Mesothelial cell of epicardium (in vitro differentiated cells): ENCODE measurements at regions not wholly inside any gene's neighbourhood (a gene's known extent, or its start where the extent isn't known, plus 50 kb on each side); places are given as distances from the start of the nearest gene placed in this dataset.
A peak's percentile ranks its signal among the peaks of the same experiment; 100 is the strongest.
"Not testable (repeated sequence)": the region's sequence is repeated elsewhere in the genome, so short reads cannot be mapped to it uniquely, and the experiment has no call there.

Source experiments
- DNase-seq, 2 experiments: peaks; one replicate each; pipeline ENCODE4 v3.0.0; 2021; ENCODE audit warnings: low spot score in 2 of 2; ENCODE audit not compliant: unreplicated experiment in 2 of 2
- H3K27ac Mint-ChIP-seq: 2 replicates; pipeline ENCODE4 v1.8.0; 2021; ENCODE audit warnings: mixed read lengths
- H3K27me3 Mint-ChIP-seq: 2 replicates; pipeline ENCODE4 v1.8.0; 2021; ENCODE audit warnings: low read depth, mixed read lengths
- H3K36me3 Mint-ChIP-seq: 2 replicates; pipeline ENCODE4 v1.8.0; 2021; ENCODE audit warnings: mixed read lengths
- H3K4me1 Mint-ChIP-seq: 2 replicates; pipeline ENCODE4 v1.8.0; 2021; ENCODE audit warnings: mixed read lengths
- H3K4me3 Mint-ChIP-seq: 2 replicates; pipeline ENCODE4 v1.8.0; 2021; ENCODE audit warnings: mild to moderate bottlenecking, moderate library complexity, mixed read lengths
- H3K9me3 Mint-ChIP-seq: 2 replicates; pipeline ENCODE4 v1.8.0; 2021; ENCODE audit warnings: mixed read lengths
- TF ChIP-seq, protein P1 (sequence below): fragments of 200-600 bp; sonication (generic); IDR thresholded peaks from one replicate; pipeline ENCODE4 v1.5.0; 2021; ENCODE audit warnings: antibody characterized with exemption; ENCODE audit not compliant: unreplicated experiment

DNA sequence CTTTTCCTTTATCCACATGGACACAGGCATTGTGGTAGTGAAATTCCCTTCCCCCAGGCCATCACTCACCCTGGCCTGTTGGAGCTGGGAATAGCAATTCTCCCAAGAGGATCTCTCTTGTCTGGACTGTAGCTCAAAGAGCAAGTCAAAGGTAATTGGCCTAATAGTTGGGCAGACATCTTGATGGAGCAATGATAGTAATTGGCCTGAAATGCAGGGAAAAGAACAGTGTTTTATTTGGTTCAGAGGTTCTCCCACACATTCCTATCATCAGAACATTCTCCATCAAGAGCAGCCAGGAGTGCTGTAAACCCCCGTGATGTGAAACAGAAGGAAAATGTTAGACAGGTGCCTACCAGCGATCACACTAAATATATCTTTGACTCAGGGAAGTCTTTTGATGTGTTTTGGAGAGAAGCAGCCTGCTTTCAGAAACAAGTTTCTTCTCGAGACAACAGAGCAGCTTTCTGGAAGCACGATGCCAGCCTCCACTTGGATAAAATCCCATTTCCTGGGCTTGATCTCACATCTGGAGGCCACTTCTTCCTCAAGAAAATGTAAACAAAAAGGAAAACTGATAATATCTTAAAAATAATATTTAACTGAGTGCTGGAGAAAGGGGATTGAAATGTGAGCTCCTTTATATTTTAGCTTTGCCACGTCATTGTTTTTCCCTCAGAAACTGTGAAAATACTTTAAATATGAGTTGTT lies 198.1 kb upstream of the WWC1 start:
- Mint-ChIP-seq H3K36me3 (peaks cover 3% of the 10 kb centered on the region), H3K27me3 (no peaks in the 10 kb centered on the region), H3K4me1 (peaks cover 21% of the 10 kb centered on the region), H3K4me3 (no peak overlapping the region), H3K9me3 (peaks cover 5% of the 10 kb centered on the region), H3K27ac (peak overlapping the region; percentile 77)
- DNase-seq = no peak
- TF ChIP-seq, protein P1, sequence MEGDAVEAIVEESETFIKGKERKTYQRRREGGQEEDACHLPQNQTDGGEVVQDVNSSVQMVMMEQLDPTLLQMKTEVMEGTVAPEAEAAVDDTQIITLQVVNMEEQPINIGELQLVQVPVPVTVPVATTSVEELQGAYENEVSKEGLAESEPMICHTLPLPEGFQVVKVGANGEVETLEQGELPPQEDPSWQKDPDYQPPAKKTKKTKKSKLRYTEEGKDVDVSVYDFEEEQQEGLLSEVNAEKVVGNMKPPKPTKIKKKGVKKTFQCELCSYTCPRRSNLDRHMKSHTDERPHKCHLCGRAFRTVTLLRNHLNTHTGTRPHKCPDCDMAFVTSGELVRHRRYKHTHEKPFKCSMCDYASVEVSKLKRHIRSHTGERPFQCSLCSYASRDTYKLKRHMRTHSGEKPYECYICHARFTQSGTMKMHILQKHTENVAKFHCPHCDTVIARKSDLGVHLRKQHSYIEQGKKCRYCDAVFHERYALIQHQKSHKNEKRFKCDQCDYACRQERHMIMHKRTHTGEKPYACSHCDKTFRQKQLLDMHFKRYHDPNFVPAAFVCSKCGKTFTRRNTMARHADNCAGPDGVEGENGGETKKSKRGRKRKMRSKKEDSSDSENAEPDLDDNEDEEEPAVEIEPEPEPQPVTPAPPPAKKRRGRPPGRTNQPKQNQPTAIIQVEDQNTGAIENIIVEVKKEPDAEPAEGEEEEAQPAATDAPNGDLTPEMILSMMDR = no peak

DNA sequence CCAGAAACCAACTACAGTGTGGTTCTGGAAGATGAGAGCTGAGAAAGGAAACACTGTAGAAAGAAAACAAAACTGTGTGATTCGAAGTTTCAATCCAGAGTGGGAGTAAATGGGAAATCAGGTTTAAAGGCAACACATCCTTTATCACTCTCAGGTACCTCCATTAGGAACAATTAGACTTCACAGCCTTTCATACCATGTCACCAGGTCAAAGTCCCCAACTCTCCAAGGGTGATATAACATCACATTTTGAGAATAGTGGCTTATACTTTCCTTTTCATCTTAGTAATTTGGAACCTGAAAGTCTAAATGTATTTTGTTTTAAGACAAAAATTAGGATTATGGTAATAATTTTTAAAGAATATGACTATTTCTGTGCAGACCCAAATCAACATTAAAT lies 194.9 kb upstream of the WWC1 start:
- Mint-ChIP-seq H3K27me3 (no peaks in the 10 kb centered on the region), H3K36me3 (peaks cover 6% of the 10 kb centered on the region), H3K27ac (no peak overlapping the region)

DNA sequence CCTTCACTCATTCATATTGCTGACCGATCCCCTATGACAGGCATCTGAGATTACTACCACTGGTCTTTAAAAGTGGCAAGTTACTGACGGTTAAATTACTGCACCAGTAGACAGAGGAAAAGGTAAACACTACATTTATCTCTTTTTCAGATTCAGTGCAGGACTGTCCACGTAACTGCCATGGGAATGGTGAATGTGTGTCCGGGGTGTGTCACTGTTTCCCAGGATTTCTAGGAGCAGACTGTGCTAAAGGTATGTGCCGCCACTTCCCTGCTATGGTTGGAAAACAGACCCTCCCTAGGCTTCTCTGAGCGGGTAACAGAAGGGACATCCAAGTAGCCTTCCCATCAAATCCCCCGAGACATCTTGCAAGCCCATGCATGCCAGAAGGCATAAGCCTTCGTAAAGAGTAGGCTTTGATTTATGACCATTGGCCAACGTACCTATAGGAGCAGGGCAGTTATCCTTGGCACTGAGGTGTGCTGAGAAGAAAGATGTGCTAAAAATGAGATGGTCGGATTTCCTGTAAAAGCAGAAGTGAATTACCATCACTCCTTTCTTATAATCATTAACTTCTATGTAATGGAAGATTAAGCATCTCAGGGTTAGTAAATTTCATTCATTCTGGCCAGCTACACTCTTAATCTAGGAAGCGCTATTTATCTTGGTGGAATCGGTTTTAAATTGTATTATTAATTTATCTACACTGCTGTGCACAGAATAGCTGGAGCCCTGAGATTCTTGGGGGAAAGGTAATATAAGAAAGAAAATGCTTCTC lies 193.4 kb upstream of the WWC1 start:
- DNase-seq = no peak
- TF ChIP-seq, protein P1 = no peak
- Mint-ChIP-seq H3K9me3 (peaks cover 5% of the 10 kb centered on the region), H3K27ac (no peak overlapping the region), H3K36me3 (peaks cover 6% of the 10 kb centered on the region), H3K4me3 (no peak overlapping the region), H3K27me3 (no peaks in the 10 kb centered on the region), H3K4me1 (peaks cover 13% of the 10 kb centered on the region)

More for the DNA sequence above, 194.9 kb upstream of the WWC1 start:
- H3K9me3 Mint-ChIP-seq = peaks cover 5% of the 10 kb centered on the region
- TF ChIP-seq, protein P1 = no peak
- H3K4me3 Mint-ChIP-seq = no peak overlapping the region
- H3K4me1 Mint-ChIP-seq = peaks cover 17% of the 10 kb centered on the region
- DNase-seq = no peak

DNA sequence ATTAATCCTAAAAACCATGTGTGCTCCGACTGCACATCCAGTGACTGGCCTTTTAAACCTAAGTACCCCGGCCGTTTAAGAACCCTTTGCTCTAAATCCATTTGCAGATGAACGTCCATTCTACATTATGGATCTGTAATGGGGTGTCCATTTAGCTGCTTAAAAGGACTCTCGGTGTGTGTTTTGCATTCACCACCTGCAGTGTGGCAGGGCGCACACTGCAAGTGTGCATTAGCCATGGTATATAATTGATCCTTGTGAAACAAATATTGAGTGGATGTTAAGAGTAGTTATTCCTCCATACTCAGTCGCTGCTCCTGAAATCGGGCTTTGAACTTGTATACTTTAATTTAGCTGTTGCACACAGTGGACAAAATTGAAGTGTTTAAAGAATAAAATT lies 190.1 kb upstream of the WWC1 start:
- H3K36me3 Mint-ChIP-seq = peaks cover 3% of the 10 kb centered on the region
- DNase-seq = no peak
- TF ChIP-seq, protein P1 = no peak
- no peak overlapping the region for H3K4me3 Mint-ChIP-seq
- H3K27me3 Mint-ChIP-seq = no peaks in the 10 kb centered on the region
- H3K27ac Mint-ChIP-seq = no peak overlapping the region
- peaks cover 14% of the 10 kb centered on the region for H3K4me1 Mint-ChIP-seq
- H3K9me3 Mint-ChIP-seq = no peaks in the 10 kb centered on the region

DNA sequence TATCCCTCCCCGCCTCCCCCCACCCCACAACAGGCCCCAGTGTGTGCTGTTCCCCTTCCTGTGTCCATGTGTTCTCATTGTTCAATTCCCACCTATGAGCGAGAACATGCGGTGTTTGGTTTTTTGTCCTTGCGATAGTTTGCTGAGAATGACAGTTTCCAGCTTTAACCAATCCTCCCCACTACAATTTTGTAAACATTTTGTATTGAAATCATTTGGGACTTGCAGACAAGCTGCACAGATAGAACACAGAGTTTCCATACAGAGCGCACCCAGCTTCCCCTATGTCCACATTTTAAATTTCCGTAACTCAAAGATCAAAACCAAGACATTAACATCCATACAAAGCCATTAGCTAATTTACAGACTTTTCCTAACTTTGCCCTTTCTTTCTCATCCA lies 188.4 kb upstream of the WWC1 start:
- not testable (repeated sequence) for H3K4me1 Mint-ChIP-seq, H3K27me3 Mint-ChIP-seq, DNase-seq, H3K27ac Mint-ChIP-seq, H3K4me3 Mint-ChIP-seq, H3K9me3 Mint-ChIP-seq, H3K36me3 Mint-ChIP-seq

DNA sequence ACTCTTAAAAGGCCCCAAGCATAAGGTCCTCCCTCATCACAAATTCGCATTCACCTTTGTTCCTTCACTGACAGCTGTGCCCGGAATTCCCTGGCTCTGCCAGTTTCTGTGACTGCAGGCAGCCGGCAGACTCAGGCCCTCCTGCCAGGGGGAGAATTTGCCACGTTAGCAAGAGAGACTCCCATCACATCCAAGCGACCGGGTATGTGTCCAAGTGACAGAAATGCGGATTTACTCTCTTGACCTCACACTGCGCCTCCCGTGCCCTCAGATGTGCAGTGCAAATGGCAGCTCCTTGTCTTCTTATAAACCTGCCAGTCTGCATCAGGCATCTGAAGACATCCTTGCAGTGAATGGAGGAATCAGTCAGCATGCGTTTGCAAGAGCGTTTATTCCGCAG lies 187.1 kb upstream of the WWC1 start:
- Mint-ChIP-seq H3K27ac (no peak overlapping the region), H3K9me3 (no peaks in the 10 kb centered on the region), H3K4me3 (no peak overlapping the region)

More for the DNA sequence above, 187.1 kb upstream of the WWC1 start:
- Mint-ChIP-seq H3K36me3 (peaks cover 3% of the 10 kb centered on the region), H3K4me1 (peaks cover 9% of the 10 kb centered on the region), H3K27me3 (peaks cover 4% of the 10 kb centered on the region)
- DNase-seq = no peak
- TF ChIP-seq, protein P1 = no peak
